ENCODE measurements at regions not wholly inside any gene's neighbourhood (a gene's known extent, or its start where the extent isn't known, plus 50 kb on each side); places are given as distances from the start of the nearest gene placed in this dataset.

DNA sequence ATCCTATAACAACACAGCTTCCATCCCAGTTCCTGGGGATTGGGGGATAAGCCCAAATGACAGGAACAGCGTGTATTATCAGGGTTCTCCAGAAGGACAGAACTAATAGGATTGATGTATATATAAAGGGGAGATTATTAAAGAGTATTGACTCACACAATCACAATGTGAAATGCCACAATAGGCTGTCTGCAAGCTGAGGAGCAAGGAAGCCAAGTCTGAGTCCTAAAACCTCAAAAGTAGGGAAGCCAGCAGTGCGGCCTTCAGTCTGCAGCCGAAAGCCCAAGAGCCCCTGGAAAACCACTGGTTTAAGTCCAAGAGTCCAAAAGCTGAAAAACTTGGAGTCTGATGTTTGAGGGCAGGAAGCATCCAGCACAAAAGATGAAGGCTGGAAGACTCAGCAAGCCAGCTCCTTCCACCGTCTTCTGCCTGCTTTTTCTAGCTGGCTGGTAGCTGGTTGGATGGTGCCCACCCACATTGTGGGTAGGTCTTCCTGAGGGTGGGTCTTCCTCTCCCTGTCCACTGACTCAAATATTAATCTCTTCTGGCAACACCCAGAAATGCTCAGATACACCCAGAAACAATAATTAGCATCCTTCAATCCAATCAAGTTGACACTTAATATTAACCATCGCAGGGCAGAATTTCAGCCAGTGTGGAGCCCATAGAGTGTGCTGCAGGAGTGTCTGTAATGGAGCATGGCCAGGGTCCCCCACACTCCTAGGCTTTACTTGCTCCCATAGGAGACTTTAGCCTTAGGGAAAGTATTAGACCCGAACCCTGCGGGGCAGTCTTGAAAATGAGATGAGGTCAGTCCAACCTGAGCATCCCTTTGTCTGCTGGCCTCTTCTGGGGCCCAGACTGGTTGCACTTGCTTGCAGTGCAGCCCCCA is 111.1 kb downstream of the SINHCAF start:
- DNase-seq (ENCODE audit: low read depth), result no peak
- TF ChIP-seq, protein P1, sequence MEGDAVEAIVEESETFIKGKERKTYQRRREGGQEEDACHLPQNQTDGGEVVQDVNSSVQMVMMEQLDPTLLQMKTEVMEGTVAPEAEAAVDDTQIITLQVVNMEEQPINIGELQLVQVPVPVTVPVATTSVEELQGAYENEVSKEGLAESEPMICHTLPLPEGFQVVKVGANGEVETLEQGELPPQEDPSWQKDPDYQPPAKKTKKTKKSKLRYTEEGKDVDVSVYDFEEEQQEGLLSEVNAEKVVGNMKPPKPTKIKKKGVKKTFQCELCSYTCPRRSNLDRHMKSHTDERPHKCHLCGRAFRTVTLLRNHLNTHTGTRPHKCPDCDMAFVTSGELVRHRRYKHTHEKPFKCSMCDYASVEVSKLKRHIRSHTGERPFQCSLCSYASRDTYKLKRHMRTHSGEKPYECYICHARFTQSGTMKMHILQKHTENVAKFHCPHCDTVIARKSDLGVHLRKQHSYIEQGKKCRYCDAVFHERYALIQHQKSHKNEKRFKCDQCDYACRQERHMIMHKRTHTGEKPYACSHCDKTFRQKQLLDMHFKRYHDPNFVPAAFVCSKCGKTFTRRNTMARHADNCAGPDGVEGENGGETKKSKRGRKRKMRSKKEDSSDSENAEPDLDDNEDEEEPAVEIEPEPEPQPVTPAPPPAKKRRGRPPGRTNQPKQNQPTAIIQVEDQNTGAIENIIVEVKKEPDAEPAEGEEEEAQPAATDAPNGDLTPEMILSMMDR (IDR thresholded peaks at IDR 0.05; ENCODE audit: control insufficient read depth, extremely low read depth, insufficient read depth), result no peak

DNA sequence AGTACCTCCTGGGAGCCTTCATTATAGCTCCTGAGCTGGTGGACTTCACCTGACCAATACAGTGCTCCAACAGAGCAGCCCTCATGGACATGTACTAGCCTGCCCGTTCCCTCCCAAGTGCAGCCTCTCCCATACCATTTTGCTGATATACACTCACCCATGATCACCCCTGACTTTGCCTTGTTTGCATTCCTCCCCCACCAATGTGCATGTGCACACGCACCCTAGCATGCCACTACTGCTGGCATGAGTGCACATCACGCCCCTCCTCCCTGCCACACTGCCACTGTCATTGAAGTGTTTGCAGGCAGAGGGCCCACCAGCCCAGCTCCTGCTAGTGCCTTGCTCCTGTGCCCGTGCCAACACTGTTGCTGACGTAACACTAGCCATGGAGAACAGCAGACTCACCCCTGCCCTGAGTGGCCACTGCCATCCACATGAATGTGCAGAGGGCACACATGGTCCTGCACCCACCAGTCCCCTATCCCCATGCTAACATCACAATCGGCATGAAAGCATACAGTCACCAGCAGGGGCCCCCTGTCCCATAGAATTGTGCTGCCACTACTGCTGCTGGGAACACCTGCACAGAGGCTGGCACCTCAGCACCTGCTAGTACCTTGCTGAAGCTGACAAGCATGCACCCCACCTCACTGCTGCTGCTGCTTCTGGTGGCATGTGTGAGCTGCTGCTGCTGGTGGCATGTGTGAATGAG is 110.3 kb downstream of the SINHCAF start:
- TF ChIP-seq, protein P1 (IDR thresholded peaks at IDR 0.05; ENCODE audit: control insufficient read depth, extremely low read depth, insufficient read depth), result no peak
- DNase-seq (ENCODE audit: low read depth), result no peak
- no peak overlapping the region for H3K4me3 ChIP-seq (ENCODE audit: low read depth, low read length)

More for the DNA sequence above, 111.1 kb downstream of the SINHCAF start:
- H3K4me3 ChIP-seq (ENCODE audit: low read depth, low read length), result no peak overlapping the region

DNA sequence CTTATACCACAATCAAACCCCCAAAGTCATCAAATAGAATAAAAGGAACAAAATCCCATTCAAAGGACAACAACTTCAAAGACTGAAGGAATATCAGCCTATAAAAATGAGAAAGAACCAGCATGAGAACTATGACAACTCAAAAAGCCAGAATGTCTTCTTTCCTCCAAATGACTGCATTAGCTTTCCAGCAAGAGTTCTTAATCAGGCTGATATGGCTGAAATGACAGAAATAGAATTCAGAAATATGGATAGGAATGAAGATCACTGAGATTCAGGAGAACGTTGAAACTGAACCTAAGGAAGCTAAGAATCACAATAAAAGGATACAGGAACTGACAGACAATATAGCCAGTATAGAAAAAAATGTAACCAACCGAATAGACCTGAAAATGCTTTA is 109.5 kb downstream of the SINHCAF start:
- no peak for DNase-seq (ENCODE audit: low read depth)
- no peak overlapping the region for H3K4me3 ChIP-seq (ENCODE audit: low read depth, low read length)
- TF ChIP-seq, protein P1 (IDR thresholded peaks at IDR 0.05; ENCODE audit: control insufficient read depth, extremely low read depth, insufficient read depth), result no peak

DNA sequence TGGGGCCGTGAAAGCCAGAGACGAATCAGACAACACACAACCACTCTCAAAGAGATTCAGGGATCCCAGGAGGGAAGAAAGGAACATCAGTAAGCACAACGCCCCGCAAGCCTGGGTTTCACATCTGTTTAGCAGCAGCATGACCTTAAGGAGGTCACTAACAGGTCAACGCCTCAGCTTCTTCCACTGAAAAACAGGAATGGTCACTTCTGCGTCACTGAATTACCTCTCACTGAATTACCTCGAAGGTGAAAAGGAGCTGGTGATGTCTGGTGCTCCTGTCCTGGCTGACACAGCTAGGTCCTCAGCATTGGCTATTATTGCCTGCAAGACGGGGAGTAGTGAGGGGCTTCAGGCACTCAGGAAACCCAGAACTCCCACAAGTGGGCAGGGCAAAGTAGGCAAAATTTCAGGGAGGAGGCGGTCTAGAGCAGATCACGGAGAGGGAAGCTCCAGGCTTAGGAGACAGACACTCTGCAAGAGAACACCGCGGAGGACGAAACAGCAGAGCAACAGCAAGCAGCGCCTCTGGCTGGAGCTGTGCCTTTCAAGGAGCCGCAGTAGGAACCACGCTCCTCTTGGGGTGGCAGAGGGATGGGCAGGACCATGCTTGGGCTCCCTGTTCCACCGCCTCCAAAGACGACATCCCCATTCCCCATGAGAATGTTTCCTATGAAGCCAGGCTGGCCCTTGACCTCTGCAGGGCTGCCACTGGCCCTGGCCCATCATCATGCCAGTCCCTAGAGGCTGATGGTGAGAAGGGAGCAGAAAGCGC is 108.4 kb downstream of the SINHCAF start:
- DNase-seq (ENCODE audit: low read depth), result peak; percentile 17
- TF ChIP-seq, protein P1 (IDR thresholded peaks at IDR 0.05; ENCODE audit: control insufficient read depth, extremely low read depth, insufficient read depth), result no peak
- no peak overlapping the region for H3K4me3 ChIP-seq (ENCODE audit: low read depth, low read length)

DNA sequence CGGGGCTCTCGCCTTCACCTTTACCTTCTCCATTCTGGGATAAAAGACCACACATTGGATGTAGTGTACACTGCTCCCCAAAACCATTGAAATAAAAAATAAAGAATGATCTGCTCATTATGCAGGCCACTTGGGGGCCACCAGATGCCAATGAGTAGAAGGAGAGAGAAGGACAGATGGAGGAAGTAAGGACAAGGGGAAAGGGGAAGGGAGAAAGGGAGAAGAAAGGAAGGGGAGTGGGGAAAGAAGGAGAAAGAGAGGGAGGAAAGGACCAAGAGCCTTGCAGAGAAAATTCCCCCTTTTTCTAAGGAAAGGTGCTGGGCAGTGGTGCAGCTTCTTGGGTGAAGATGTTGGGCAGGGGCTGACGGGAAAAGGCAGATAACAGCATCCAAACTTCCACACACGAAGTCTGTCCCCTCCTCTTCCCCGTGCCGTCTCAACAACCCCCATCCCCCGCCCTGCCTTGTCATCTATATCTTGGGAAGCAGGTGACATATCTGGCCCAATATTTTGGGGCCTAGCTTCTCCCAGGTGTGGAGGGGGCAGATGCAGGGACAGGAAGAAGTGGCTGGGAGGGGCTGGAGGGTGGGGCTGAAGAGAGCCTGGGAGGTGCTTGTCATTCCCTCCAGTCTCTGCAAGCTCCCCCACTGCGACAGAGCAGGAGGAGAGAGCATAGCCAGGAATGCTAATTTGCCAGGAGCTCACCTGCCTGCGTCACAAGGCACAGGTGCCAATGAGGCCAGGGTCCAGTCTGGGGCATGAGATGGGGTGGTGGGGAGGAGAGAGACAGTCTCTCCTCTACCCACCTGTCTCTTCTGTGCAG is 107.5 kb downstream of the SINHCAF start:
- TF ChIP-seq, protein P1 (IDR thresholded peaks at IDR 0.05; ENCODE audit: control insufficient read depth, extremely low read depth, insufficient read depth), result no peak
- no peak for DNase-seq (ENCODE audit: low read depth)

DNA sequence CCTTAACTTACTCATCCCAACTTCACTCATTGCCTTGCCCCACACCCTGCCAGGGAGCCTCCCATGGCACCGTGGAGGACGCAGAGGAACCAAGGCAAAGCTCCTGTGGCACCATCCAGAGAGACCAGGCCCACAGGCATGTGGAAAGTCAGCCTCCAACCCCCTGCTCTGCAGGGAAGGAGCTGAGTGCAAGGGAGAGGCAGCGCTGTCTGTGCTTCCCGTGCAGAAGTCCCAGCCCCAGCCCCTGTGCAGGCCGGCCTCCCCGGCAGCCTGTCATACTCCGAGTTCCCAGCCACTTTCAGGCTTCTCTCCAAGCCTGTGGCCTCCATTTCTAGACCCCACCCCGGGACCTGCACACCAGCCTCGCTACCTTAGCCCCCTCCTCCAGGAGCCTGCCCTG is 106.4 kb downstream of the SINHCAF start:
- H3K4me3 ChIP-seq (ENCODE audit: low read depth, low read length), result no peak overlapping the region
- TF ChIP-seq, protein P1 (IDR thresholded peaks at IDR 0.05; ENCODE audit: control insufficient read depth, extremely low read depth, insufficient read depth), result no peak
- DNase-seq (ENCODE audit: low read depth), result no peak

More for the DNA sequence above, 107.5 kb downstream of the SINHCAF start:
- no peak overlapping the region for H3K4me3 ChIP-seq (ENCODE audit: low read depth, low read length)

Measured in LNCaP clone FGC (cell line).